GM21717 (cell line): ENCODE measurements at regions not wholly inside any gene's neighbourhood (a gene's known extent, or its start where the extent isn't known, plus 50 kb on each side); places are given as distances from the start of the nearest gene placed in this dataset.
A peak's percentile ranks its signal among the peaks of the same experiment; 100 is the strongest.

Experiments
- ATAC-seq: cut with Tn5 transposase; IDR thresholded peaks from one replicate; pipeline ENCODE4 v1.9.1; 2021; ENCODE audit warnings: mild to moderate bottlenecking, moderate library complexity; ENCODE audit not compliant: unreplicated experiment

DNA sequence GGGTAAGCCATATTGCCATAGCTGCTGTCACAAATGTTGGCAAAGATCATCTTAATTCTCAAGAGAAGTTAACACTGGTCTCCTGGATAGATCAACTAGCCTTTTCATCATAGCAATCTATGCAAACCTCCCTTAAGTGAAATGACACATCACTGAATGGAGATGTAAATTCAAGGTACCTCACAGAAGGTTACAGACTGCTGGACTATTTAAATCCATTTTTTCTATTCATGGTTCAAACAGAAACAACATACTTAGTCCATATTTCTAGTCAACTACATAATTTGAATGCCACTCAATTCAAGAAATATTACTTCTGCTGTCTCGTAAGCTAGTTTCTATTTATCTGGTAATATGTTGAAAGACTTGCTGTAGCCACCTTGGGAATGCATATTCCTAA lies 748.3 kb downstream of the C12orf50 start:
- peak; percentile 71 for ATAC-seq

DNA sequence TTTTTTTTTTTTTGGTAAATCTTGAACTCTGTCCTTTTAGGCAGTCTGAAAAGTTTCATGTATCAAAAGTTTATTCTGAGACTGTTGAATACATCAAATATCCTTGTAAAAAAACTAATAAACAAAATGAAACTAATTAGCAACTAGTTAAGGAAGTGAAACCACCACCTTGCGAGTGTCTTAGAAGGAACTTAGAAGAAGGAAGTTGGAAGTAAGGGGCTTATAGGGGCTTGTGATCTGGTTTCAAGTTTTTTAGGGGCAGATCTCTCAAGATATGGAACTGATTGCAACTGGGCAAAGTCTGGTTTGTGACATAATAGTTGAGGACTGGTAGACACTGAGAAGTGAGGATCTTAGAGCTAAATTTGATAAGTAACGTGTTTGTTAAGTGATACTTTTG lies 748.8 kb downstream of the C12orf50 start:
- peak; percentile 87 for ATAC-seq

DNA sequence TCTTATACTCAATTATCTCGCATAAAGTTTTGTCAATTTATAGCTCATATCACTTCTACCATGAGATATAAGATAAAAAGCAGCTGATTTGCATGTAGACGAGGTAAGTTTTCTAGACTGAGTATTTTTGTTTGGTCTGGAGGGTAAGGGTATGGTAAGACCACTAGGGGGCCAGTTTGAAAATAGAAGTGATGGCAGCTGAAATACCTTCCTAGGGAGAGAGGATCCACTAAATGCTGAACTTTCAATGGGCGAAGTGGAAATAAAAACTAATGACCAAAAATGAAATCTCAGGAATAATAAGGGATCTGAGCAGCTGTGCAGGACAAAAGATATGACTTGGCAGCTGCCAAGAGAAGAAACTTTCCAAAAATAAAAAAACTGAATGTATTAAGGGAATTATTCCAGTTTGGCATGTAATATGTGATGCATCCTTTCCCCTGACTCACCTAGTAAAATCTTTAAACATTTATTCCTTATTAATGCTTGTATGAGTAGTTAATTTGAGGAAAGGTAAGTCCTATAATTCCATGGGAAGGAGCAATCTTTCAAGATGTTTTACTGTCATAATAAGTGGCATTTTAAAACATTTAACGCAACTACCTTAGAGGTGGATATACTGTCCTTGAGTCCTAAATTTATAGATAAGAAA lies 754.5 kb downstream of the C12orf50 start:
- ATAC-seq, result peak; percentile 69

DNA sequence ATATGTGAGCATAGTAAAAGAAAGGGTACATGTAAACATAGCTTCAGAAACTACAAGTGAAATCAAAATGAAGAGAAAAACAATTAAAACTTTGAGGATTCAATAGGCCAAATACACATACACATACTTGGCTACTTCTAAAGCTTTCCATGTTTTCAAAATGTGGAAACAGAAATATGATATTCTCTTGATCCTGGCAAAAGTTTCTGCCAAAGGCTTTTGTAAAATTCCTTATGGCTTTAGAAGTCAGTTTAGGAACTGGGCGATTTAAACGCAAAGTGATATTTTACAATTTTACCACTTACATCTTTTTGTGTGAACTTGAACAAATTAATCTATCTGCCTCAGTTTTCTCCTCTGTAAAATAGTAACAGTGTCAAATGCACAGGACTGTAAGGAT lies 756.4 kb downstream of the C12orf50 start:
- ATAC-seq, result no peak

DNA sequence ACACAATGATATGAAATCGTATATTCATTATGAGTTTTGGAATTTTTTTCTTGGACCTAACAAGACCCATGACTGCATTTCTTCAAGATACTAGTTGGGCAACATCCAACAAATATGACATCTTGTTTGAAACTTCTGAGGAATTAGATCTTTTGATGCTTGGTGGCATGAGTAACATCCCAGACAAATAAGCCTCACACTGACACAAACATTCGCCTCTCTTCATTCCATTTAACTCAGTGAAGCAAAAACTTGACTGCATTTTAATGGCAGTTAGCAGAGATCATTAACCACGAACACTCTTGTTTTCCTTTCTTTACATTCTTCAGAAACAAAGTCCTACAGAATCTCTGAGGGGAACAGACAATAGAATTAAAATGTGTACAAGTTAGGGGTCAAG lies 758.3 kb downstream of the C12orf50 start:
- no peak for ATAC-seq

DNA sequence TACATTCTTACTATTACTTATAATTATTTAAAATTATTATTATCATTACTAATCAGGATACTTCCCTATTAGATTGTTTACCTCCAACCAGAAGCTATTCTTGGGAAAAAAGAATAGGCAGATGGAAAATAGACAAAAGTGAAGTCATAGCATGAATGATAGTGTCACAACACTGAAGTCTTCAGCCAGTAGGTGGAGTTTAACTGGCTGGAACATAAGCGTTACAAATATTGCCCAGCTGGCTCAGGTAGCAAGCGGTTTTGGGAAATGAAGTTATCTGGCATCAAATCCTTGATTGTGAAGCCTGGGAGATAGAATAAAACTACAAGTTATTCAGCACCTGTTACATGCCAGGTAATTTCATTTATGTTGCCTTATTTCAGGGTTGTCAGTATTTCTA lies 762.9 kb downstream of the C12orf50 start:
- ATAC-seq, result no peak

DNA sequence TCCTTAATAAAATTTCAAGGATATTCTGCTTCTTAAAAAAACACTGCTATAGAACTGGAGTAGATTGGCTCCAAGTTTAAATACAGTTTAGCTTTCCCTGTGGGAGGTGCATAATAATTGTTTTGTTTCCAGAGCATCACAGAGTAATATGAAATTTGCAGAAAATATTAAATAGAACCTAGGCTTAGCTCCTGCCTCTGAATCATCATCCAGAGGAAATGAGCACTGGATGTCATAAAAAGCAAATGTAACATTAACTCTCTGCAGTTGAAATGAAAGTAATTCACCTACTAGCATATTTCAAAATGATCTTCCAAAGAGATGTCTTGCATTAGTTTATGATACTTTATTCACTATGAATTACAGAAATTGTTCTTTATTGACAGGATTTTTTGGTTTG lies 769.8 kb downstream of the C12orf50 start:
- no peak for ATAC-seq

DNA sequence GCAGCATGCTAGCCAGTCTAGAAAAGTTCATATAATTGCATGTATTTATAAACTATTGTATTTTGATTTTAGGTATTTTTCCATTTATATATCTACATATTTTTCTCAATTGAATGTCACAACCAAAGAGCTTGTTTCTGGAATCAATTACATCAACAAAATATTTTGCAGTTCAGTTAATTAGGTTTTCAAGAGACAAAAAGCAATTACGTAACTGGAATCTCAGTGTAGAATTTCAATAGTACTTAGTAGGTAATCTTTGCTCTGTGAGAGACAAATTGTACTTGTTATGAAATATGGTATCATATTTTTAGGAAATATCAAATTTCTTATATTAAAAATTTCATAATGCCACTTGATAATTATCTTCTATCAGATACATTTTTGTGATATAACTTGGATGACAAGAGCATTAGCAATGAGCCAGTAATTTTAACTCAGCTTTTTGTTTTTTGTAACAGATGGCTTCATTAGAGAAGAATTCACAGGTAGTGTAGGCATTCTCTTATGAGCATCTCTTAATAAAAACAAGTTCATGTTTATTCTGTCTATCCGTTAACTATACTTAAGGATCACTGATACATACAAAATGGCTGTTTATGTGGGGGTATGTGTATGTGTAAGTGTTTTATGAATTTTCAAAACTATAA lies 774.7 kb downstream of the C12orf50 start:
- no peak for ATAC-seq

DNA sequence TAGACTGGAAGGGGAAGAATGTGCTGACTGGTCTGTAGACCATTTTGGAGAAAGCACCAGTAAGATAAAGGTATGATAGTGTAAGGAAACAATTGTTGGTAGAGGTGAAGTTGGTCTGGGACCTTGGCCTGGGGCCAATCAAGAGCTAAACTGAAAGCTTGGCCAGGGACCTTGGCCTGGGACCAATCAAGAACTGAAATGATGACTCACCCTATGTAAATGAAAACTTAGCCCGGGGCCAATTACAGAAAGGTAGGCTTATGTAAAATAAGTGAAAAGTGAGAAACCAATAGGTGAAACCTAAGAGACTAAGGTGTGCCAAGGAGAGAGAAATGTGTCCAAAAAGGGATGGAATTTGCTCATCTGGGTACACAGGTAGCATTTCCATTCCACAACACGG lies 776.0 kb downstream of the C12orf50 start:
- peak; percentile 46 for ATAC-seq

DNA sequence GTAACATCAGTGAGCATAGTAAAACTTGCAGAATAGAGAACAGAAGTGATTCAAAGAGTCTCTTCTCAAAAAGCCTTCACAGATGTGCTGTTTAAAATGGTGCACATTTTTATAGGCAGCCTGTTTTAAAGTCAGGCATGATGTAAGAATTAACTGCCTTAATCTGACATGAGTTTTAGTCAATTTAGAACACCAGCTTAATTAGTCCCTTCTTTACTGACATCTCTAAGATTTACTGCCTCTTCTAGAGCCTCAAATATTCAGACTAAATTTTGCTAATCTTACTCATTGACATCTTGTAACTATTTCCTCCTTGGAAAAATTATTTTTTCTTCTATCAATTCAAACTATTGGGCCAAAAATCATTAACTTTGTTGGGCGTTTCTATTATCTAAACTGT lies 782.5 kb downstream of the C12orf50 start:
- no peak for ATAC-seq

DNA sequence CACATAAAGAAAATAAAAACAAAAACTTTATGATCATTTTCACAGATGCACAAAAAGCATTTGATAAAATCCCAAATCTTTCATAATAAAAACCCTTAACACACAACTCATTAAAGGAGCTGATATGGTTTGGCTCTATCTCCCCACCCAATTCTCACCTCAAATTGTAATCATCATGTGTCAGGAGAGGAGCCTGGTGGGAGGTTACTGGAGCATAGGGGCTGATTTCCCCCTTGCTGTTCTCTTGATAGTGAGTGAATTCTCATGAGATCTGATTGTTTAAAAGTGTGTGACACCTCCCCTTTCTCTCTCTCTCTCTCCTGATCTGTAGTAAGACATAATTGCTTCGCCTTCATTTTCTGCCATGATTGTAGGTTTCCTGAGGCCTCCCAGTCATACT lies 790.7 kb downstream of the C12orf50 start:
- ATAC-seq, result no peak

DNA sequence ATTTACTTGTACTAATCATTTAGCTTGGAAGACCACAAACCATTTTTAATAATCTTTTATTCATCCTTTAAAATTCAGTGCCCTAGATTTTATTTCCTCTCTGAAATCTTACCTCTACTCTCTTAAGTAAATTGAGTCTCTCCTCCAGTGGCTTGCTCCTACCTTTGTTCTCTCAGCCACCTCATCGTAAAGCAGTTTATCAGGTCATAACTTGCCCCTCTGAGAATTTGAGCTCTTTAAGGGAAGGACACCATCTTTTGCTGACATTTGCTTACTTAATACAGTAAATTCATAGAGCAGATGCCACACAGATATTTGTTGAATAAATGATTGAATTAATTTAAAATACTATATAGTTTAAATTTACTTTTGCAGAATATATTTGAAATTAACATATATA lies 794.3 kb downstream of the C12orf50 start:
- ATAC-seq, result no peak

DNA sequence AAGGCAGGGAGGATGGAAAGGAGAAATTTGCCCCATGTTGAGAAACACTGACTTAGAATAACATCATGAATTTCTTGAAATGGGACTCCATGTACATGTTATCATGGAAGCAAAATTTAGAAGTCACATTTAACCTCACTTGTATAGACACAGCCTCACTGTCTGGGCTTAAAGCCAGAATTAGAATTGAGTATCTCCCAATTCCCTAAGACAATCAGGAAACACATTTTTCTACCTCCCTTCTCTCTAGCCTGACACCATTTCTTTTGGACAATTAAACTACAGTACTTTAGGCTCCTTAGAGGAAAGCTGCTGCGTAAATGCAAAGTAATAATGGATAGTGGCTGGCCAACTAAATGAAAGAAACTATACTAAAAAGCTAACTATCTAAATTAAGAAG lies 795.5 kb downstream of the C12orf50 start:
- ATAC-seq, result no peak

DNA sequence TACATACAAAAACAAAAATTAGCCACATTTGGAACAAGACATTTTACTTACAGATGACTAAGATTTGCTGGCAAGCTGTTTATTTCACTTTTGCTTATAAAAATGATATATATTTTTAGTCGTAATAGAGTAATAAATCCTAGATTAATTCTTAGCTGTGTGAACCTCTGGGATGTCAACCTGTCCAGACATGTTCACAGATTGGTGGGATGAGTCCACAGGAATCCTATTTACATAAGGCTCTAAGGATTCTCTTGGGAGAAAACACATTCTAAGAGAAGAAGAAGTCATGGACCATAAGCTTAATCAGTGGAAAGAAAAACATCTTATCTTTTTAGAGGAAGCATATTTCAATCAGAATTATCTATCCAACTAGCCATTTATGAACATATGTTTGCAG lies 797.4 kb downstream of the C12orf50 start:
- ATAC-seq, result no peak

DNA sequence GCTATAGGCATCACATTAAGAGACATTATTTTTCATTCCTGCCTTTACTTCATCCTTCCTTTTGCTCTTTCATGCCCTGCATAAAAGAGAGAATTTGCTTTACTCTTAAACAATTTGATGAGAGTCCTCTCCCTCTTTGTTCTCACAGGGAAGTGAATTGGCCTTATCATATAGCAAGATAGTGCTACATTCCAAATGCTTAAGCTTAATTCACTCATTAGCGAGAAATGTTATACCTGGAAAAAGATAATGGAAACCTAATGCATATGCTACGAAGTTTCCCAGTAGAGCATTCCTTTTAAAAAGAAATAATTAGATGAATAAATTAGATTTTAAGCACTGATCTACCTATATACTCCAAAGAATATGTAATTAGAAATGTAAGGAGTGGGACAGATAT lies 798.8 kb downstream of the C12orf50 start:
- ATAC-seq, result no peak

DNA sequence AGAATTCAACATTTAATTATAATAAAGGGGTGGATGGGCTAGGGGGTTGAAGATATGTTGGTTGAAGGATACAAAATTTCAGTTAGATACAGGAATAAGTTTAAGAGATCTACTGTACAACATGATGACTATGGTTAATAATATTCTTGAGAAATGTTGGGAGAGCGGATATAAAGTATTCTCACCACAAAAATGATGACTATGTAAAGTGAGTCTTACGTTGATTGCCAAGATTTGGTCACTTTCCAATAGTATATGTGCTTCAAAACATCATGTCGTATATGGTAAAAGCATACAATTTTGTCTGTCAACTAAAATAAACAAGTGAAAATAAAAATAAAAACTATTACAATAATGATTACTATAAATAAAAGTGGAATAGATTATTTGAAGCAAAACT lies 802.0 kb downstream of the C12orf50 start:
- no peak for ATAC-seq

DNA sequence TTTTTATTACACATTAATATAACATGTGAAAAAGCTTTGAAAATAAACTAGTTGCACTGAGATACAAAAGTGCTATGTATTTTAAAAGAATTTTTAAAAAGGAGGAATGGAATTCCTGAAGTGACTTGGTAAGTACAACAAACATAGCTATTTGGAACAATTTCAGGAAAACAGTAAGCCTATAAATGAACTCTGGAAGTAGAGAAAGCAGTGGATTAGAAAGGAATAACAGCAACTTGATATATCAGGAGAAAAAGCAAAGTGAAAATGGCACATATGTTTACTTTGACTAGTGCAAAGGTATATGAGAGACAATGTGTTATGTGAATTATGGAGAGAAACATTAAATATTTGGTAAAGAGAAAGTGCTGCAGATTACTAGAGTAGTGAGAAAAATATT lies 811.7 kb downstream of the C12orf50 start:
- no peak for ATAC-seq

DNA sequence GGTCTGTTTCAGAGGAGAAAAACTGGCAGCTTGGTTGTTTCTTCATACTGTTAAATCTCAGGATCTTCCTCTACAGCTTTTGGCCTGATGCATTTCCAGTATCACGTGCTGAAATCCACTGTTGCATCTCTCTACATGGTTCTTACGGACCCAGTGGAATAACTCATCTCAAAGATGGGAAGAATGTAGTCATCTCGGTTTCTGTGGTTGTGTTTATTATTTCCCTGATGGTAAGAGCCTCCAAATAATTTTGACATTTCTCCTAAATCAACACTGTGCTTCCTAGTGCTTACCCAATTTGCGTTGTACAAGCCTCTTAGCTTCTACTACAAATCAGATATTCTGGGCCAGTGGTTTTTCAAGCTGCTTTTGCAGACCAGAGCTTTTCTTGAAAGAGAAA lies 812.8 kb downstream of the C12orf50 start:
- no peak for ATAC-seq

DNA sequence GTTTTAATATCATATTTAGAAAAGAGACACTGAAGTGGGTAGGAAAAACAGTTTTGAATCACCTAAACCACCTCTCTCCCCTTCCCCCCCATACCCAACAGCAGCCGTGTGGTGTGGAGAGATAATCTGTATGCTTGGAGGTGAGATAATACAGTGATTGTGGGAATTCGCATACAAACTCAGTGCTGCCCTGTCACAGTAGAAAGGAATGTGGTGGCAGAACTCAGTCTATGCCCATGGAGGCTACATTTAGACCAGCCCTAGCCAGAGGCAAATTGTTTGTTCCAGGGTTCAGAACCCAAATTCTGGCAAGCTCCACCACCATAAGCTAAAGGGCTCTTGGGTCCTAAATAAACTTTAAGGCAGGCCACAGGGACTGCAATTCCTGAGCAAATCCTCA lies 827.0 kb downstream of the C12orf50 start:
- ATAC-seq, result no peak

DNA sequence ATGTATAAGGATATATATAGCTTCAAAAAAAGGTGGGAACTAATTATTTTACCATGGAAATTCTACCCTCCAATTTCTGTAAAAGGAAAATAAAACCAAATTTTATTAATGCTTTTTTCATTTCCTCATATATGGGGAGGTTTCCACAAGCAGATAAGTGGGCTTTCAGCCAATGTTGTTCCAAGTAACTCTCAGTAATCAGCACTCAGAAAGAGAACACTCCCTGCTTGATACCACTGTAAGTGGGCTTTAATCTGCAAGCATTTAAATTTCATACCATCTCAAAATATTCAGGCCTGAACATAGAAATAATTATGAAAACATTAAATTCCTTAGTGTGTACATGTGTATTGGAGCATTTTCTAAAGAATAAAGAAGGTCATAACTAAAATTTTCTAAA lies 827.6 kb downstream of the C12orf50 start:
- no peak for ATAC-seq

DNA sequence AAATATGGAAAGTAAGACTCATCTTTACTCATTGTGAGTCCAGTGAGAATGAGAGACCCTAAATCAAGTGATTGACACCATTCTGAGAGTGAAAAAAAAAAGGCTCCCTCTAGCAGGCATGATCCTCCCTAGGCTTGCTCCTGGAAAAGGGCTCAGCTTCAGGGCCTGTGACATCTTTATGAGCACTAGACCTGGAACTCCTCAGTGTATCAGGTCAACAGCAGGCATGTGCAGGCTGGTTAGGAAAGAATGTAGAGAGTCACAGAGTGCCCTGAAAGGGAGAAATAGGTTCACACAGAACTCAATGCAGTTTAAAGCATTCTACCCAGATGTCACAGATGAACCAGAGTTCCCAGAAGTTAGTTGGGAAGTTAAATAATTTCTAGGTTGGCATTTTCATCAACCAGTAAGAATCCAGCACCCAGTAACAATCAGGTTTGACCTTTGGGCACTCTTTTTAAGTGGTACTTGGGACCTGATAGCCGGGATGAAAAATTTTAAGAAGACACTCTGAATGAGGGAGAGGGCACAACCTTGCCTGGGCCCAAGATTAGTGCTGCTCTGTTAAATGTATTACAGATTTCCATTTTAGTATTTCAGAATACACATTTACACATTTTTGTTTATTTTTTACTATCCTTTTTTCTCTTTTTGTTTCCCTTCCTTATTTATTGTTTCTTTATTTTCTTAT lies 828.8 kb downstream of the C12orf50 start:
- ATAC-seq, result no peak

DNA sequence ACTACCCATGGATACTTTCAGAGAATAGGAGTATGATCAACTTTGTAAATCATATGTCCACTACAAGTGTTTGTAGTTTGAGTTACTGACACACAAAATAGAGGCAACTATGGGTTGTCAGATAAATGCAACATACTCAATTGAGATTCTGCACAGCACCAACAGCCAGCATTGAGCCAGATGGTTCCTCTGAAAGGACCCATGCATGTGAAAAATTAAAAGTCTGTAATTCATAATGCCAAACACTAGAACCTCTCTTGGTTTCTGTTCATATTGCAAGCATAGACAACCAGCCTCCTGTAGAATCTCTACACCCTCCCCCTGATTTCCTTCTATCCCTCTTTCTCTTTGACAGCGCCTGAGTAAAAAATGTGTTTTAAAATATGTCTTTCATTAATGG lies 831.0 kb downstream of the C12orf50 start:
- ATAC-seq, result no peak
